ENCODE measurements at regions not wholly inside any gene's neighbourhood (a gene's known extent, or its start where the extent isn't known, plus 50 kb on each side); places are given as distances from the start of the nearest gene placed in this dataset.

DNA sequence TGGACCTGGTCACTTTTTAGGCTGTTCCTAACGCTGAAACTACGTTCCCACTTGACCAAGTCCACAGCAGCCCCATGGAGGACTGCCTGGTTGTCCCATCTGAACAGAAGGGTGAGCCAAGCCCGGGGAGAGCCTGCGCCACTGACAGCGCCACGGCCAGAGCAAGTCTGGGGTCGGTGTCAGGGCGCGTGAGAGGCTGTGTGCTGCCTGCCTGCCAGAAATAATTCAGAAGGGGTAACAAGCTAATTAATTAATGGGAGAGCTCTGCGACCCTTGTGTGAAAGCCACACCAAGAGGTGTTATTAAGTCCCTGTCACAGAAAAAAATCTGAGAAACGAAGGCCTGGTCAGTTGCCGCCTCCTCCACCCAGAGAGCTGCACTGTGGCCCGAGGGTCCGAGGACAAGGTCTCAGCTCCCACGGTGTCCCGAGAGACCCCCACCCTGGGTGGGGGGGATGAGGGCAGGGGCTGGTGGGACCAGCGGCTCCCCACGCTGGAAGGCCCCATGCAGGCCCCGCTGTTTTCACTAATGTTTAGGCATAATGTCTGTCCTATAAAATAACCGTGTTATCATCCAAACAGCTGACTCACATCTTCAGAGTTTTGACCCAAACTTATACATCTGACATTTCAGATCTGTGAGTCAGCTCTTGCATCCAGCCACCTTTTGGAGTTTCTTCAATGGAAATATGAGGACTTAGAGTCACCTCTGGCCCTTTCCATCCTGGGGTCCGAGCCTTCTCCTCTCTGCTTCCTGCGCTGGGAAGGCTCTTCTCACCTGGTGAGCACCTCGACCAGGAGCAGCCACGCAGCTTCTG is 58.5 kb downstream of the DLL1 start:
- DNase-seq (ENCODE audit: low read depth, low spot score): no peak

DNA sequence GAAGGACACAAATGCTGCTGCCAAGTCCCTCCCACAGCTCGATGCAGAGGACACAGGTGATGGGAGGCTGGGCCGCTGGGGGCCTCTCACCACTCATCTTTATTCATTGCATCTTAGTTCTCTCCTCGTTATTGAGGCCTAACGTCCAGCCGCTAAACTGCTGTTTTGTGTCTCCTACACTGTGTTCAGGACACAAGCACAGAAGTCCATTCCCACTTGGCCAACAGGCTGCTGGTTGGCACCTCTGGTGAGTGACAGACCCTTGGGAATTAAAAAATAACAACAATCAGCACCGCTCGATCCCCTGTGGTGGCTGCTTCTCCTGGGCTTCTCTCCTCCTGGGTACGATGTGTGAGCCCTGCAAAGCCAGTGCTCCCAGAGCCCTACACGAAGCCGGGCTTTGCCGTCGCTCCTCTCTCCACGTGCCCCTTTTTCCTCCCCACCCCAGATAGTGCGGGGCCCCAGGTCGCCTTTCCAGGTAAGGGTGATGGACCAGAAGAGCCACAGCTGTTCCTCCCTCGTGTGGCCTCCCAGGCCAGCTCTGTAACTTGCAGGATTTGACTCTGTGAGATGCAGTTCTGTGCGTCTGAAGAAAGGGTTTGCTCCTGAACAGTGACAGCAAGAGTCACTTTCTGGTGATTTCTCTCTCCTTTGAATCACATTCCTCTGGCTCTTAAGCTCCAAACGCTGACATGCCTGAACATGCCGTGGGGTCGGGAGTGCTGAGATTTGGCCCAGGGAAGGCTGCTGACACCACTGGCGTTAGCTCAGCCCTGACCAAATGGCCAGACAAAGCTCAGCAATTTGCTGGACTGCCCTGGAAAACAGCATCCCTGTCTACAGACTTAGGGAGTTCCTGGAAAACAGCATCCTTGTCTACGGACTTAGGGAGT is 59.3 kb downstream of the DLL1 start:
- no peak for DNase-seq (ENCODE audit: low read depth, low spot score)

DNA sequence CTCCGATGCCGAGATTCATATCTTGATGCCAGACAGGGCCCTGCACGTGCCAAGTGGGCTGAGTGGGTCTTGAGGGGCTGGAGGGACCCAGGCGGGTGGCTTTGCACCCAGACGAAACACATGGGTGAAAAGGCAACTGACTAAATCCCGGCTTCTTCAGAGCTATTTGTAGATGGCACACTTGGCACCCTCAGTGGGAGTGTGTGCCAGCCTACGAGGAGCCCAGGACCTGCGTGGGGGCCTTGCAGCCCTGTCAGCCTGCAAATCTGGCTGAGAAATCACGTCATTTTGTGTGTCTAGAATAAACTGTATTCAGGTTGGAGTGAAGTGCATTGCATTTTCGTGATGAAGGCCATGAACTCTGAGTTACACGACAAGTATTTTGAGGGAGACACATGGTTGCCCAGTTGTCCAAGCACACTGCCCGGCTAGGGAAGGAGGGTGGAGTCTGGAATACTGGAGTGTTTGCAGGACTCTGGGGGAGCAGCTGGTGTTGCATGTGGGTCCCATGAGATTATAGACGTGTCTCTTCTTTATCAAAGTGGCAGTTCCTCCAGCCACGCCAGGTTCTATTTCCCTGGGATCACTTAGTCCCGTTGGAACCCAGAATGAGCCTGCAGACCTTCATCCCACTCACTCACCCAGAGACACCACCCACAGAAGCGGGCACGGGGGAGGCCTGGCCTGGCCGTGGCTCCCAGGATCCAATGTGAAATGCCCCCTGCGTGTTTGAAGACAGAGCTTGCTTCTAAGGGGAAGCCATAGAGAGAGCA is 60.2 kb downstream of the DLL1 start:
- no peak for DNase-seq (ENCODE audit: low read depth, low spot score)

DNA sequence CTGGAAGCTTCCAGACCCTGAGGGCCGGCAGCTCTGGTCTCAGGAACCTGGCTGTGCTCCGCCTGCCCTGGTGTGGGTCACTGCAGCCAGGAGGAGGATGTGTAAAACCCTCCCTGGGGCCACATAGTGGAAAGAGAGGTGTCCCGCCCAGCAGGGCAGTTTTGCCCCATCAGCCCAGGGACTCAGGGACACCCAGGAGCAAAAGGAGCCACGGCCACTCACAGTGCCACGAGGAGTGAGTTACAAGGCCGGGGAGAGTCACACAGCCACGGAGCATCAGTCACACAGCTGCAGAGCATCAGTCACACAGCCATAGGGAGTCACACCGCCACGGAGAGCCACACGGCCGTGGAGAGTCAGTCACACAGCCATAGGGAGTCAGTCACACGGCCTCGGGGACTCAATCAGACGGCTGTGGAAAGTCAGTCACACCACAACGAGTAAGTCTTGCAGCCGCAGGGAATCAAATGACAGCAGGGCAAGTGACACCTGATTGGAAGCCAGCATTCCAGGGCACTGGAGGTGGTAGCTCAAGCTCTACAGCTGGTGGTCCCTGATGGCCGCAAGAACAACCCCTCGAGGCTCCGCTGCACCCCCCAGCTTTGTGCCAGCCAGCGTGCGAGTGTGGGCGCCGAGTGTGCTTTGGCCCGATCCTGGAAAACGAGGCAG is 60.9 kb downstream of the DLL1 start:
- no peak for DNase-seq (ENCODE audit: low read depth, low spot score)

DNA sequence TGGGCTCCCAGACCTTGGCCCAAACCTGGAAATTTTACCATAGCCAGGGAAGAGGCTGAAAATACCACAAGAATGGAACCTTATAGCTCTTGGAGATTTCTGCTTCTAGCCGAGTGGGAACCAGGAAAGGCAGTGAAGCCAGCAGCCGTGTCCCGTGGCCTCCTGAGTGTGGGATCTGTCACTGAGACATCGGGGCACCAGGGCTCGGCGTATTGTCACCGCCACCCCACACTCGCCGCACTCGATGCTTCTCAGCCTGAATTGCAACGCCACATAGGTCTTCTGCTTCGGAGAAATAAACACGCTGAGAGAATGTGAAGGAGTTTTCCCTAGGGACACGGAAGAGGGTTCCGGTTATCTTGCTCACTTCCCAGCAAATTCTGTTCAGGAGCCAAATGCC is 61.5 kb downstream of the DLL1 start:
- no peak for DNase-seq (ENCODE audit: low read depth, low spot score)

DNA sequence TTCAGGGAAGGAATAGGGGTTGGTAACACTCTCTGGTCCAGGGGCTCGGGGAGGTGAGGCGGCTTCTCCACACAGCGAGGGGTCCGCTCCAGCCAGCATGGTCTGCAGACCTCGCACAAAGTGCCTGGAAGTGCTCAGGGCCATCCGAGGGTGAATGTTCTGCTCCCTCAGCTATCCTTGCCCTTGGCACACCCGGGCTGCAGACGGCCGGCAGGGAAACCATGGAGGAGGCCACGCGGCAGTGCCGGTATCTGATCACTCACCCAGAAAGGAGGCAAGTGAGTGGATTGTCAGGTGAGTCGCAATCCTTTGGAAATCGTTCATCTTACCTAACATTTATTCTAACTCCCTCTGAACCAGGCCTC is 62.0 kb downstream of the DLL1 start:
- DNase-seq (ENCODE audit: low read depth, low spot score): no peak

DNA sequence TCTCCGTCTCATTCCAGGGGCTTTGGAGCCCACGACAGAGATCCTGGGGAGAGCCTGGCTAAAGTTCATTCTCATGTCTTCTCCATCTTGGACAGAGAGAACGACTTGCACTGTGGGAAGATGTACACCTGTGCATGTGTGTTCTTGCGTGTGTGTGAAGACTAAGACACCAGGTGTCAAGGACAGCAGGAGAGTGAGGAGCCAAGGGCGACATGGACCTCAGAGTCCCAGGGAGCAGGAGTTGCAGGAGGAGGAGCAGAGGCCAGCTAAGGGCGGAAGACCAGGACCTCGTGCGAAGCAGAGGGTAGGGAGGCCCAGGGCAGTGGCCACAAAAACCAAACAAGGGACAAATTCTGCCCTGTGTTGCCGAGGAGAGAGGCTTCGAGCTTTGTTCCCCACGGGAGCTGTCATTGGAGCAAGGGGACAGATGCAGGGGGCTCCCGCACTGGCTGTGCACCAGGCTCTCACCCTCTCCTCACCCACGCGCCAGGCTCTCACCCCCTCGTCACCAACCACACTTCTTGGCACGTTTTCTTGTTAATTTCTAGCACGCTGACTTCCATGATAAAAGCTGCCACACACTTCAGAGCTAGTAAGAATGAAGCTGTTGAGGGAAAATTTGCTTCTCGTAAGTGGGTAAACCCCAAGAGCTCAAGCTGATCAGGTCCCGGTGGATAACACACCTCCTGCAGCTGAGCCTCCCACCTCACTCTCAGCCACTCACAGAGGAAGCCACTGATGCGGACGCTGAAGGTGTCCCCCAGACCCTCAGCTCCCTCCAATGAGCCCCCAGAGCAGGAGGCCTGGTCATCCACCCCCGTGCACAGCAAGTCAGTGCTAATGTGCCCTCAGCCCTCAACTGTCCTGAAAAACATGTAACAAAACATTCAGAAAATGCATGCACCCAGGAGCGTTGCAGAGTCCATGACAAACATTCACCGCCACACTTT is 62.6 kb downstream of the DLL1 start:
- DNase-seq (ENCODE audit: low read depth, low spot score): no peak

DNA sequence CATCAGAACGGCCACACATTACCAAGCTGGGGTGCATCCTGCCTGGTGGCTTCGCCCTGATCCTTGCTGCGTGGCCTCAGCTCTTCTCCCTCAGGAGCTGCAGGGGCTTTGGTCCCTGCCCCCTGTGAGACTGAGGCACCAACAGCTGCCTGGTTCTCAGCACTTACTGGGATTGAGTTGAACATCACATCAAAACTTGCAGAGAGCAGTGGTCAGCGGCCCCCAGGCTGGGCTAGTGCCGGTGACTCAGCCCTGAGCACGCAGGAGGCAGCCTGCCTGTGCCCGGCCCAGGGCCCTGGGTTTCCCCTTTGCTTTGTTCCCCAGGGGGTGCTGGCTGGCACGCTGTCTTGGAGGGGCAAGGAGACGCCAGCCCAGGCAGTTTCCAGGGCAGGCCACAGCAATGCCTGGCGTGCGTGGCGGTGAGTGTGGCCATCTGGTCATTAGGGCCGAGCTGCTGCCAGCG is 63.3 kb downstream of the DLL1 start:
- DNase-seq (ENCODE audit: low read depth, low spot score): no peak

DNA sequence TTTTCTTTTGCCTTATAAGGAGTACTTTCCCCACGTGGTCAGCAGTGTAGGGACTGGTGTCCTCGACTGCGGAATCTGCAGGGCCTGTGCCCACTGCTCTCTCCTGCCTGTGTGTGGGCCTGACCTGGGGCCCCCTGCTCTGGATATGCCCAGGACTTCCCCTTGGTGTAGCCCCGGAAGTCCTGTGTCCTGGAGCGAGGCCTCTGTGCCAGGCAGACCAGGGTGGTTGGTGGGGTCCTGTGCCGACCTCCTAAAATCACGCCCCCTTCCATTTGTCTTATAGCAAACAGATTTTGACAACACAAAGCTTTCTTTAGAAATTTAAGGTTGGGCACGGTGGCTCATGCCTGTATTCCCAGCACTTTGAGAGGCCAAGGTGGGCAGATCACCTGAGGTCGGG is 64.2 kb downstream of the DLL1 start:
- no peak for DNase-seq (ENCODE audit: low read depth, low spot score)

DNA sequence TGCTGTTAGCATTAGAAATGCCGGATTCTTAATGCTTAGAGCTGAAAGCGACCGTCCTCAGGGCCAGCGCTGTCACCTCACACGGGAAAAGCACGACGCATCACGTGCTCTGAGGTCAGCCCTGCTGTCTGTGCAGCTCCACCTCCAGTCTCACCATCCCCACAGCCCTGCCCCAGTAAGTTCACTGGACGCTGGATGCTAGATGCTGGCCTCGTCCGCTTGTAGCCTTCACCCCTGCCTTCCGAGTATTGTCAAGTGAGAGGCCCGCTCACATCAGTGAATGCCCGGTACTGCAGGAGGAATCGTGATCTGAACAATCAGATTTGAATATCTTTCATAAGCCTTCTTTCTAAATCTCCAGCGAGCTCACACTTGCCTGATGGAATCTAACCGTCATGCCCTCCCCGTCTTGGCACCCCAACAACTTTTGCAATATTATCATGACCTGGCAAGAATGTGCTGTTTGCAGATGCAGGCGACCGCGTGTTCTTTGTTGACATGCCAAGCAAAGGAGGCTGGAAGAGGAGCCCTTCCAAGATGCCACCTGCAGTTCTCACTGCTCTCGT is 64.9 kb downstream of the DLL1 start:
- DNase-seq (ENCODE audit: low read depth, low spot score): no peak

DNA sequence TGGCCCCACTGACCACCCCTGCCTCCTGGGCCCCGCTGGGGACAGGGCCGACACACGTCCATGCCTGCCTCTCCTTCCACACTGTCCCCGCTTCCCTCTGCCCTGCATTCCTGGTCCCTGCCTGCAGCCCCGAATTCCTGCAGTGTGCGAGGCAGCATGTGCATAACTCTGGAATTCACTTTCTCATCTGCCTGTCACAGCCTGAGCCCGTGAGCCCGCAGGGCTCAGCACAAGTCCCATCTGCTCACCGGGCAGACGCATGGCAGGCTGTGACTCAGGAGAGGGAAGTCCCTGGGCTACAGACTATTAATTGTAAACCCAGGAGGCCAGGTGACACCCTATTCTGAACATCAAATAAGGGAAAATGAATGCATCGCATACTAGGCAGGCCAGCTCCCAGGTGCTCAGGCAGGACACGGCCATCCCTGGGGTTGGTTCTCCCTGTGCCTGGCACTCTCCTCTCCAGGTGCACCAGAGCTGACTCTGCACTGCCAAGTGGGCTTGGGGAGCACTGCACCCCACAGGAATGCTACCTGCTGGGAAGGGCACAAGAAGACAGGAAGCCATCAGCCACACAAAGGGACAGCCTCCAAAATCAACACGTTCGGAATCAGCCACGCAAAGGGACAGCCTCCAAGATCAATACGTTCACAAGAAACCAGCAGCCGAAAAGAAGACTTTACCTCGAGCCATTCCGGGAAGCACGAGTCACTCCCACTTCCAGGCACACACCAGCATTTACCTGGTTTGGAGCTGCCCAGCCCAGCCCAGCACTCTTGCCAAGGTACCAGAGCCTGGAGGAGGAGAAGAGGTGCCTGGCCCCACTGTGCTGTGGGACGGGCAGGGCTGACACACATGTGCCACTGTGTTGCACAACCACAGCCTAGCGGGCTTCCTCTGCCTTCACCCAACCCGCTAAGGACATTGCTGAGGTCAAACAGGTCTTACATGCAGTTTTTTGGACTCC is 65.9 kb downstream of the DLL1 start:
- no peak for DNase-seq (ENCODE audit: low read depth, low spot score)

DNA sequence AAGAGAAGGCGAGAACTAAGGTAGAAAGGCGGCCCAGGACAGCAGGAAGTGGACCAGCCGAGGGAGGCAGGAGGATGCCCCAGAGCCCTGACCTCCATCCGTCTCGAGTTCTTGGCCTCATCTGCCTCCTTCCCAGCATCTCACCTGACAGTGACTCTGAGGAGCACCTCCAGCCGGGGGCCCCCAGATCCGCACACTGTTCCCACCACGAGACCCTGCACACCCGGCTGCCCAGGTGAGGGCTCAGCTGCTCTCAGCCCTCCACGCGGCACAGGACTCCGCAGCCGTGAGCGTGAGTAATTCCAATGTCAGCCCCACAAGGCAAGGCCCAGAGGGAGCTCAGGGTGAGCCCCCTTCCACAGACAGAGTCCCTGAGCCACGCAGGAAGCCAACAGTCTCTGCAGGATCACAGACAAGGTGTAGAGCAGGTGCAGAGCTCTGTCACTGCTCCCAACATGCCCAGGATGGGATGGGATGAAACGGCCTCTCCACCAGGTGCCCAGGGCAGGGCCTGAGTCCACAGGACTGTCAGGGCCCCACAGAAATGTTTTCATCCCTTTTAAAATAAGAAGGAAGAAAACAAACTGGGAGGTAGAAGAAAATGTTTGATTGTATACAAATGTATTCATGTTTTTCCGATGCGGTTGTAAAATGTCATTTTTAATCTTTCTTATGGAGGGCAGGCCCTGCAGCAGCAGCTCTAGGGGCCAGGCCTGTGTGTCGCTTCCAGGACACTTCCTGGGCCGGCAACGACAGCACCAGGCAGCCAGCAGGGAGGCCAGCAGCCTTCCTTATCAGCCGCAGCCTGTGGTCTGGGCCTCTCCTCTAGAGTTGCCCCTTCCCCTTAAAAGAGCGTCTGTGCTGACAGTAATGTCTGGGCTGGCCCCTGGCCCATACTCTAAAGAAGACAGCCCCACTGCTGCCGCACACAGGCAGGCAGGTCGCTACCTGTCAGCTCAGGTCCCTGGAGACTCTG is 66.9 kb downstream of the DLL1 start:
- DNase-seq (ENCODE audit: low read depth, low spot score): no peak

DNA sequence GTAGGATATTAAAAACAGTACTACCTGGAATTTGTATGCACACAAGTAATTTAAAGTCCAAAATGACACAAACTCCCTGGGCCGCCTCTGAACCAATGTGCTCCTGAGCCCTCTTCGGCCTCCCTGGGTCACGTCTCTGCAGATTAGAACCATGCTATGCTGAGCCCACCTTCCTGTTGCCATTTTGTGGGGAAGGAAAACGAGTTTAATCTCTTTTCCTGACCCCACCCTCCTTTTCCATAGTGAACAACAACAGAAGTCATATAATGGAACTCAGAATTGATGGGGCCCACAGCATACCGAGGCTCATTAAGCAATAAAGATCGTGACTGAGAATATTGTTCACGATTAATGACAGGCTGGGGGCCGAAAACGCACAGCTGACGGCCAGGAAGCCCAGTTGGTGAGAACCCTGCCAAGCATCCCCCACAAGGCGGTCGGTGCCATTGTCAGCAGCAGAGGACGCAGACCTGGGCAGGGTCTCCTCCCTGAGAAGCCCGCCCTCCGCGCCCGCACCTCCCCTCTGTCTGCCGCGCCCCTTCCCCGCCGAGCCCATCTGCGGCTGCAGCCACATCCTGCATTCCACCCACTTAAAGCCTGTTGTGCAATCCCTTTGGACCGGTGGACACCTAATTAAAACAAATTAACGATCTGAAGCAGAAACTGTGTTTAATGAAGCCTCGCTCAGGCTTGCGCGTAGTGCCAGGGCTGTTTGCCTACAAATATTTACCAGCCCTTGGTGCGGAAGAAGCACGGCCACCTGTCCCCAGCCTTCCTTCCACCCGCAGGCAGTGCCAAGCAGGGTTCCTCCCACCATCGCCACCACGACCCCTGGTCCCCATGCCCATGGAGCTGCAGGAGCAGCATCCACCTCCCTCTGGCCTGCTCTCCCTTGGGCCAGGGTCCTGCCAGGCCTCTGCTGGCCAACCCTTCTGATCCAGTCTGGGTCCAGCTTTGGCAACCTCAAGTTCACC is 68.1 kb downstream of the DLL1 start:
- no peak for DNase-seq (ENCODE audit: low read depth, low spot score)

DNA sequence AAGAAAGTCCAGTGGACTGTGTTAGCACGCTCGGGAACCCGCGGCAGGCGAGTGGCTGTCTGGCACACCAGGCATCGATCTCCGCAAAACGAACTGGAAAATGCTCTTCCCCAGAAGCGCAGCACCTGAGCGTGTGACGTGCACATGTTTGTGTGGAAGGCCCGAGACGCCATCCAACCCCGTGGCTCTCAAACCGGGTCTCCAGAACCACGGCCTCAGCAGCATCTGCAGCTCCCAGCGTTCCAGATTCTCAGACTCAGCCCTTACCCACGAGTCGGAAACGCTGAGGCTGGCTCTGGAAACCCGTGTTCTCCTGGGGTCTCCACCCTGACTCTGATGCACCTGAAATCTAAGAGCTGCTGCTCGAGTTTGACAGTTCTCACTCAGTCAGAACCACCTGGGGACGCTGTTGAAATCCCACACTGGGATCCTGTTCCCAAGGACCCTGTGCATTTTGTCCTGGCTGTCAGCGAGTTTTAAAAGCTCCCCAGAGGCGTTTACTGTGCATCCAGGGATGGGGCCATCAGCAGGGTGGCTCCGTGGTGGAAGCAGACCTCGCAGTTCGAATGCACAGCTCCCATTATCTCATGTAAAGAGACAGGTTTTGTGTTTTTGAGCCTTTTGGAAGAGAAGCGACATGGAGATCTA is 69.0 kb downstream of the DLL1 start:
- DNase-seq (ENCODE audit: low read depth, low spot score): no peak

DNA sequence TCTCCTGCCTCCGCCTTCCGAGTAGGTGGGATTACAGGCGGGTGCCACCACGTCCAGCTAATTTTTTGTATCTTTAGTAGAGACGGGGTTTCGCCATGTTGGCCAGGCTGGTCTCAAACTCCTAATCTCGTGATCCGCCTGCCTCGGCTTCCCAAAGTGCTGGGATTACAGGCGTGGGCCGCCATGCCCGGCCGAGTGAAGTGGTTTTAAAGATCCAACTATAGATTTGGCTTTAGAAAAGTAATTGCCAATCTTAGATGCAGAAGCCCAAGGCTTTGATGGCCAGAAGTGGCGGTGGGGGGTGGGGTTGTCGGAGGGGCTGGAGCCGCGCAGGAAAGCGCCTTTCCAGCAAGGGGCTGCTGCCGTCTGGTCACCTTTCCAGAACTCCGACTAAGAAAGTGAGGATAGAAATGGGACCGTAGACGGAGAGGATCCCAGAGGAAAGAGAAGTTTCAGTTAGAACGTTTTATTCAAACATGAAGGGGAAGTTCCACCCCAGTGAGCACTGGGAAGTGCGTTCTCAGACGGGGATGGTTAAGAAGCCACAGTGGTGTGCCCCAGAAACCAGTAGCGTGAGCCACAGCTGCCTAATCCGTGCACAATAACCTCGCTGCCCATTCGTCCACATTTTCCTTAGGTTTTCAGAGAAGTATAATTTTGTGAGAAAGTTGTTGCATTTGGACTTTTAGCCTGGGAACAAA is 69.7 kb downstream of the DLL1 start:
- DNase-seq (ENCODE audit: low read depth, low spot score): no peak
